Endothelial cell (in vitro differentiated cells): ENCODE measurements at regions not wholly inside any gene's neighbourhood (a gene's known extent, or its start where the extent isn't known, plus 50 kb on each side); places are given as distances from the start of the nearest gene placed in this dataset.

ENCODE experiments used
- DNase-seq: peaks from one replicate; pipeline ENCODE4 v3.0.0; 2021; ENCODE audit warnings: low spot score
- H3K27ac Mint-ChIP-seq: one replicate; pipeline ENCODE4 v1.8.0; 2021; ENCODE audit warnings: mixed read lengths, inconsistent platforms; ENCODE audit not compliant: unreplicated experiment
- H3K27me3 Mint-ChIP-seq: one replicate; pipeline ENCODE4 v1.8.0; 2021; ENCODE audit warnings: mild to moderate bottlenecking, moderate library complexity, mixed read lengths, inconsistent platforms; ENCODE audit not compliant: unreplicated experiment
- H3K36me3 Mint-ChIP-seq: one replicate; pipeline ENCODE4 v1.8.0; 2021; ENCODE audit warnings: mild to moderate bottlenecking, low read depth, mixed read lengths, inconsistent platforms; ENCODE audit not compliant: unreplicated experiment
- H3K4me1 Mint-ChIP-seq: one replicate; pipeline ENCODE4 v1.8.0; 2021; ENCODE audit warnings: mild to moderate bottlenecking, mixed read lengths, inconsistent platforms; ENCODE audit not compliant: unreplicated experiment
- H3K4me3 Mint-ChIP-seq: one replicate; pipeline ENCODE4 v1.8.0; 2021; ENCODE audit warnings: mild to moderate bottlenecking, mixed read lengths, inconsistent platforms; ENCODE audit not compliant: unreplicated experiment
- H3K9me3 Mint-ChIP-seq: one replicate; pipeline ENCODE4 v1.8.0; 2021; ENCODE audit warnings: mixed read lengths, inconsistent platforms; ENCODE audit not compliant: unreplicated experiment
- CTCF ChIP-seq: fragments of 200-600 bp; sonication (generic); IDR thresholded peaks from one replicate; pipeline ENCODE4 v1.5.0; 2021; ENCODE audit warnings: antibody characterized with exemption; ENCODE audit not compliant: unreplicated experiment

- Mint-ChIP-seq H3K27ac (no peak overlapping the region), H3K4me1 (no peaks in the 10 kb centered on the region), H3K27me3 (peaks cover 2% of the 10 kb centered on the region), H3K9me3 (peaks cover 3% of the 10 kb centered on the region), H3K36me3 (no peaks in the 10 kb centered on the region), H3K4me3 (no peak overlapping the region)
- TF ChIP-seq CTCF = no peak
- no peak for DNase-seq
Measured at GRCh38 chr5:2663489-2663888, 88.0 kb downstream of the IRX2 start.

GRCh38 chr5:2660315-2660714 is 91.2 kb downstream of the IRX2 start:
- no peak for TF ChIP-seq CTCF
- H3K27me3 Mint-ChIP-seq = peaks cover 2% of the 10 kb centered on the region
- no peak for DNase-seq

GRCh38 chr5:2658881-2659470 is 92.5 kb downstream of the IRX2 start:
- H3K9me3 Mint-ChIP-seq = no peaks in the 10 kb centered on the region
- TF ChIP-seq CTCF = no peak
- no peaks in the 10 kb centered on the region for H3K36me3 Mint-ChIP-seq
- H3K4me3 Mint-ChIP-seq = no peak overlapping the region
- no peak for DNase-seq
- H3K4me1 Mint-ChIP-seq = no peaks in the 10 kb centered on the region
- H3K27ac Mint-ChIP-seq = no peak overlapping the region
- H3K27me3 Mint-ChIP-seq = peaks cover 2% of the 10 kb centered on the region

More at GRCh38 chr5:2660315-2660714, 91.2 kb downstream of the IRX2 start:
- Mint-ChIP-seq H3K36me3 (no peaks in the 10 kb centered on the region), H3K4me1 (no peaks in the 10 kb centered on the region), H3K27ac (no peak overlapping the region), H3K9me3 (peaks cover 3% of the 10 kb centered on the region), H3K4me3 (no peak overlapping the region)

GRCh38 chr5:2658447-2658846 is 93.0 kb downstream of the IRX2 start:
- DNase-seq = no peak
- H3K4me3 Mint-ChIP-seq = no peak overlapping the region
- no peaks in the 10 kb centered on the region for H3K9me3 Mint-ChIP-seq
- H3K4me1 Mint-ChIP-seq = no peaks in the 10 kb centered on the region
- H3K27ac Mint-ChIP-seq = no peak overlapping the region
- no peak for TF ChIP-seq CTCF
- peaks cover 2% of the 10 kb centered on the region for H3K27me3 Mint-ChIP-seq
- H3K36me3 Mint-ChIP-seq = no peaks in the 10 kb centered on the region

DNA sequence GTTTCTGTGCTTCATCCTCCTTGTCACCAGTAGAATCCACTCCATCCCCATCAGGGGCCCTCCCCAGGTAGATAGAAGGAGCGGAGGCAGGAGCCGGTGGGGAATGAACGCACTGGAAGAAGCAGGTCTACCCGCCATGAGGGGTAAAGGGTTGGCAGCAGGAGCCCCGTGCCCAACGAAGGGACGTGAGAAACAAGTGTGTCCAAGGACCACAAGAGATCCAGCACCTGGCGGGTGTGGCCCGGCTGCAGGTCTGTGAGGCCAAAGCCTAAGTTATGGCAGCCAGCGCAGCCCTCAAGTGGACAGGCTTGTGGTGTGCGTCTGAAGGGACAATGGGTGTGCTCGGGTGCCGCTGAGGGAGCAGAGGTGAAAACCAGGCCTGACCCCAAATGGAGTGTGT is 94.3 kb downstream of the IRX2 start:
- Mint-ChIP-seq H3K27ac (no peak overlapping the region), H3K4me3 (no peak overlapping the region), H3K9me3 (no peaks in the 10 kb centered on the region), H3K27me3 (peaks cover 2% of the 10 kb centered on the region), H3K4me1 (no peaks in the 10 kb centered on the region), H3K36me3 (no peaks in the 10 kb centered on the region)
- no peak for TF ChIP-seq CTCF
- DNase-seq = no peak
